ENCODE measurements at regions not wholly inside any gene's neighbourhood (a gene's known extent, or its start where the extent isn't known, plus 50 kb on each side); places are given as distances from the start of the nearest gene placed in this dataset.

DNA sequence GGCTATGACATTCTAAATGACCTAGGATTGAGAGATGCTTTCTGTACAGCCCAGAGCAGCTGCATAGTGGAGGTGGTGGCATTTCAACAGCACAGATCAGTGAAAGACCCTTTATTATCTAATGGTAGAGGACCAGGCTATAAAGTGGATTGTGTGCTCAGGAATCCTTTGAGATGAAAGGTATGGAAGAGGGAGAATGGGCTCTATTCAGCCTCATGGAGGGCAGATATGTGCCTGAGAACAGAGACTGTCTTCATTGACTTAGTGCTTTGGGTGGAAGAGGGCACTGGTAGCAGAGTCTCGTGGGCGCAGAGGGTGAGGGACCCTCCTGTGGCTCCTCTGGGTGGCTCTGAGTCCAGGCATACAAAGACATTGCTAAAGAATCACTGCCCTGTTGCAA, 130.0 kb upstream of the SLC24A5 start:
- Histone ChIP-seq H3K36me3 (ENCODE audit: control insufficient read depth in 2 of 4, insufficient read depth in 4 of 4, low read length in 3 of 4) (no peaks in the 10 kb centered on the region), H2BK5ac (ENCODE audit: low read depth, low read length) (no peak overlapping the region), H3K4me2 (ENCODE audit: insufficient read depth in 1 of 2, low read depth in 2 of 2, low read length in 2 of 2) (no peak overlapping the region), H2AK5ac (ENCODE audit: low read depth, low read length) (no peak overlapping the region), H3K79me2 (ENCODE audit: control insufficient read depth in 1 of 2, insufficient read depth in 2 of 2, low read length in 2 of 2) (no peaks in the 10 kb centered on the region), H3K18ac (ENCODE audit: extremely low read depth, low read length) (no peak overlapping the region), H4K91ac (replicated peaks; ENCODE audit: insufficient read length, low read length) (no peak overlapping the region), H4K8ac (ENCODE audit: extremely low read depth, insufficient read depth, low read length) (no peak overlapping the region), H3K27me3 (replicated peaks in 1 of 4; ENCODE audit: control insufficient read depth in 3 of 4, extremely low read depth in 1 of 4, insufficient read depth in 3 of 4, low read length in 3 of 4) (no peaks in the 10 kb centered on the region), H3K56ac (replicated peaks; ENCODE audit: insufficient read length, low read depth, low read length) (no peak overlapping the region), H3K14ac (ENCODE audit: insufficient read length) (no peak overlapping the region), H2BK12ac (ENCODE audit: low read depth, low read length) (no peak overlapping the region), H3K4ac (replicated peaks; ENCODE audit: insufficient read length, low read depth, low read length) (no peak overlapping the region), H3K9me3 (ENCODE audit: insufficient read depth in 2 of 2, low read depth in 1 of 2, low read length in 1 of 2) (no peaks in the 10 kb centered on the region), H2BK120ac (replicated peaks; ENCODE audit: low read depth, low read length) (no peak overlapping the region), H3K4me1 (replicated peaks in 1 of 4; ENCODE audit: control insufficient read depth in 3 of 4, insufficient read depth in 4 of 4, low read length in 3 of 4) (no peaks in the 10 kb centered on the region), H3K79me1 (ENCODE audit: low read depth, low read length) (no peaks in the 10 kb centered on the region), H4K5ac (ENCODE audit: insufficient read length, low read depth, low read length) (no peak overlapping the region), H2AFZ (ENCODE audit: low read length) (no peak overlapping the region), H3K27ac (ENCODE audit: low read depth, low read length) (no peak overlapping the region), H3K9ac (replicated peaks in 1 of 4; ENCODE audit: extremely low read depth in 1 of 4, low read depth in 3 of 4, low read length in 3 of 4) (no peak overlapping the region), H3K23ac (ENCODE audit: insufficient read length) (no peak overlapping the region), H4K20me1 (replicated peaks in 1 of 2; ENCODE audit: control insufficient read depth in 1 of 2, insufficient read depth in 2 of 2, low read length in 2 of 2) (no peaks in the 10 kb centered on the region), H2BK20ac (ENCODE audit: low read length) (no peak overlapping the region), H3K4me3 (ENCODE audit: extremely low read depth in 1 of 4, insufficient read depth in 2 of 4, low read depth in 3 of 4, low read length in 4 of 4) (no peak overlapping the region), H3K23me2 (ENCODE audit: low read depth, low read length) (no peaks in the 10 kb centered on the region), H2BK15ac (ENCODE audit: low read length) (no peak overlapping the region)
- 100% methylated on average over 2 of the region's 2 CpGs; no CpG with 5 or more reads in 1 of the 2 experiments for WGBS, 2 experiments (ENCODE audit: extremely low coverage in 1 of 2, insufficient coverage in 1 of 2, insufficient read length in 1 of 2, insufficient replicate concordance in 2 of 2, low coverage in 1 of 2, low lambda C conversion rate in 2 of 2, missing lambda C conversion rate in 1 of 2)
- DNase-seq (ENCODE audit: low read depth in 1 of 2, low spot score in 2 of 2) (no peak), FAIRE-seq (no peak)
- ChIA-PET CTCF (ENCODE audit: partially characterized antibody) (interaction anchor here (3.8 to 5.2 kb wide), 3 partner anchors 78 to 279 kb away, joined by 27 to 44 read pairs (median 38); no protein-coding TSS in a partner anchor), POLR2A (ENCODE audit: partially characterized antibody) (no interaction called here)
- TF ChIP-seq, protein P1, sequence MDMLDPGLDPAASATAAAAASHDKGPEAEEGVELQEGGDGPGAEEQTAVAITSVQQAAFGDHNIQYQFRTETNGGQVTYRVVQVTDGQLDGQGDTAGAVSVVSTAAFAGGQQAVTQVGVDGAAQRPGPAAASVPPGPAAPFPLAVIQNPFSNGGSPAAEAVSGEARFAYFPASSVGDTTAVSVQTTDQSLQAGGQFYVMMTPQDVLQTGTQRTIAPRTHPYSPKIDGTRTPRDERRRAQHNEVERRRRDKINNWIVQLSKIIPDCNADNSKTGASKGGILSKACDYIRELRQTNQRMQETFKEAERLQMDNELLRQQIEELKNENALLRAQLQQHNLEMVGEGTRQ (IDR thresholded peaks at IDR 0.05; ENCODE audit: low read length) = no peak
- TF ChIP-seq HDAC6 (IDR thresholded peaks at IDR 0.05; ENCODE audit: low read depth, low read length) (no peak), ASH2L (IDR thresholded peaks at IDR 0.05; ENCODE audit: low read length) (no peak), EZH2 (IDR thresholded peaks at IDR 0.05; ENCODE audit: low read depth, low read length, severe bottlenecking) (no peak), KDM4A (IDR thresholded peaks at IDR 0.05; ENCODE audit: low read depth, low read length, severe bottlenecking) (no peak), NRF1 (IDR thresholded peaks at IDR 0.05; ENCODE audit: low read depth, low read length) (no peak), POU5F1 (IDR thresholded peaks at IDR 0.05; ENCODE audit: low read depth, low read length) (no peak), JUND (IDR thresholded peaks at IDR 0.05; ENCODE audit: low read length) (no peak), KDM5A (IDR thresholded peaks at IDR 0.05; ENCODE audit: low read length) (no peak)
- TF ChIP-seq, protein P2, sequence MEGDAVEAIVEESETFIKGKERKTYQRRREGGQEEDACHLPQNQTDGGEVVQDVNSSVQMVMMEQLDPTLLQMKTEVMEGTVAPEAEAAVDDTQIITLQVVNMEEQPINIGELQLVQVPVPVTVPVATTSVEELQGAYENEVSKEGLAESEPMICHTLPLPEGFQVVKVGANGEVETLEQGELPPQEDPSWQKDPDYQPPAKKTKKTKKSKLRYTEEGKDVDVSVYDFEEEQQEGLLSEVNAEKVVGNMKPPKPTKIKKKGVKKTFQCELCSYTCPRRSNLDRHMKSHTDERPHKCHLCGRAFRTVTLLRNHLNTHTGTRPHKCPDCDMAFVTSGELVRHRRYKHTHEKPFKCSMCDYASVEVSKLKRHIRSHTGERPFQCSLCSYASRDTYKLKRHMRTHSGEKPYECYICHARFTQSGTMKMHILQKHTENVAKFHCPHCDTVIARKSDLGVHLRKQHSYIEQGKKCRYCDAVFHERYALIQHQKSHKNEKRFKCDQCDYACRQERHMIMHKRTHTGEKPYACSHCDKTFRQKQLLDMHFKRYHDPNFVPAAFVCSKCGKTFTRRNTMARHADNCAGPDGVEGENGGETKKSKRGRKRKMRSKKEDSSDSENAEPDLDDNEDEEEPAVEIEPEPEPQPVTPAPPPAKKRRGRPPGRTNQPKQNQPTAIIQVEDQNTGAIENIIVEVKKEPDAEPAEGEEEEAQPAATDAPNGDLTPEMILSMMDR (IDR thresholded peaks at IDR 0.05; ENCODE audit: control extremely low read depth in 1 of 3, insufficient read depth in 1 of 3, low read depth in 1 of 3, low read length in 3 of 3) = no peak
- TF ChIP-seq, protein P3, sequence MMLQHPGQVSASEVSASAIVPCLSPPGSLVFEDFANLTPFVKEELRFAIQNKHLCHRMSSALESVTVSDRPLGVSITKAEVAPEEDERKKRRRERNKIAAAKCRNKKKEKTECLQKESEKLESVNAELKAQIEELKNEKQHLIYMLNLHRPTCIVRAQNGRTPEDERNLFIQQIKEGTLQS (IDR thresholded peaks at IDR 0.05; ENCODE audit: insufficient read depth, low read depth, low read length) = no peak
